ENCODE measurements at regions not wholly inside any gene's neighbourhood (a gene's known extent, or its start where the extent isn't known, plus 50 kb on each side); places are given as distances from the start of the nearest gene placed in this dataset.

DNA sequence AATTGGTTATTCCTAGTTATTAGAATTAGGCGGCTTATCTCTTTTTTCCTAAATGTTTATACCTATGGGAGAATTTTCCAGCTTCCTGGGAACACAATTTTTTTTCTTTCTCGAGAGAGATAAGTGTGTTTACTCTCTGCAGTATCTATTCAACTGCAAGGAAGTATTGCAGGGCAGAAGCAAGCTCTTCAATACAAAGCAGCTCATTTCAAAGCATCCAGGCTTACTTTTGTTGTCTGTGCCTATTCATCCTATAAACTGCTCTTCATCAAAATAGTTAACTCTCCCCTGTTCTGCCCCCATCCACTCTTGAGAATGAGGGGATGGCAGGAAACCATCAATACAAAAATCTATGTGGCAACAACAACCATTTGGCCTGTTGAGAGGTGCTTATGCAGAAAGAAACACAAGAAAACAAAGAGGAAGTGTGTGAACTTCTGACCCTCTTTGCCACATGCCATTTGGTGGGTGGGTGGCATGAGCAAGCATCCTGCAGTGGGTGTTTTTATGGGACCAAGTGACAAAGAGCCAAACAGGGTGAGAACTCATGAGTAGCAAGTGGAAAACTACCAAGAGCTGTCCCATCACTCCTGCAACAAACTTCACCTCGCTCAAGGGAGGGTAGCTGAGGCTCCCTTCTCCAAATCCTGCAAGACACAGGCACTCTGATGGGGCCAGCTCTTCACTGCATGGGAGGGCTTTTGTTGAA lies 50.6 kb upstream of the MRPS6 start:
- TF ChIP-seq, protein P1, sequence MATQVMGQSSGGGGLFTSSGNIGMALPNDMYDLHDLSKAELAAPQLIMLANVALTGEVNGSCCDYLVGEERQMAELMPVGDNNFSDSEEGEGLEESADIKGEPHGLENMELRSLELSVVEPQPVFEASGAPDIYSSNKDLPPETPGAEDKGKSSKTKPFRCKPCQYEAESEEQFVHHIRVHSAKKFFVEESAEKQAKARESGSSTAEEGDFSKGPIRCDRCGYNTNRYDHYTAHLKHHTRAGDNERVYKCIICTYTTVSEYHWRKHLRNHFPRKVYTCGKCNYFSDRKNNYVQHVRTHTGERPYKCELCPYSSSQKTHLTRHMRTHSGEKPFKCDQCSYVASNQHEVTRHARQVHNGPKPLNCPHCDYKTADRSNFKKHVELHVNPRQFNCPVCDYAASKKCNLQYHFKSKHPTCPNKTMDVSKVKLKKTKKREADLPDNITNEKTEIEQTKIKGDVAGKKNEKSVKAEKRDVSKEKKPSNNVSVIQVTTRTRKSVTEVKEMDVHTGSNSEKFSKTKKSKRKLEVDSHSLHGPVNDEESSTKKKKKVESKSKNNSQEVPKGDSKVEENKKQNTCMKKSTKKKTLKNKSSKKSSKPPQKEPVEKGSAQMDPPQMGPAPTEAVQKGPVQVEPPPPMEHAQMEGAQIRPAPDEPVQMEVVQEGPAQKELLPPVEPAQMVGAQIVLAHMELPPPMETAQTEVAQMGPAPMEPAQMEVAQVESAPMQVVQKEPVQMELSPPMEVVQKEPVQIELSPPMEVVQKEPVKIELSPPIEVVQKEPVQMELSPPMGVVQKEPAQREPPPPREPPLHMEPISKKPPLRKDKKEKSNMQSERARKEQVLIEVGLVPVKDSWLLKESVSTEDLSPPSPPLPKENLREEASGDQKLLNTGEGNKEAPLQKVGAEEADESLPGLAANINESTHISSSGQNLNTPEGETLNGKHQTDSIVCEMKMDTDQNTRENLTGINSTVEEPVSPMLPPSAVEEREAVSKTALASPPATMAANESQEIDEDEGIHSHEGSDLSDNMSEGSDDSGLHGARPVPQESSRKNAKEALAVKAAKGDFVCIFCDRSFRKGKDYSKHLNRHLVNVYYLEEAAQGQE (IDR thresholded peaks at IDR 0.05; ENCODE audit: low read depth): no peak
- TF ChIP-seq EP300 (IDR thresholded peaks at IDR 0.05; ENCODE audit: borderline replicate concordance) (no peak), FOXM1 (IDR thresholded peaks at IDR 0.05; ENCODE audit: borderline replicate concordance, low read depth) (no peak), ZBTB7A (IDR thresholded peaks at IDR 0.05; ENCODE audit: low read depth) (no peak), RAD21 (IDR thresholded peaks at IDR 0.05; ENCODE audit: low read depth) (no peak), TAF1 (IDR thresholded peaks at IDR 0.05; ENCODE audit: low read depth) (no peak), TEAD4 (IDR thresholded peaks at IDR 0.05) (no peak), YY1 (IDR thresholded peaks at IDR 0.05; ENCODE audit: low read depth) (no peak), CREB1 (IDR thresholded peaks at IDR 0.05; ENCODE audit: low read depth) (no peak), EGR1 (IDR thresholded peaks at IDR 0.05) (no peak), TCF12 (IDR thresholded peaks at IDR 0.05; ENCODE audit: low read depth) (no peak), NFIC (IDR thresholded peaks at IDR 0.05) (no peak), CEBPB (IDR thresholded peaks at IDR 0.05) (no peak)
- TF ChIP-seq, protein P2, sequence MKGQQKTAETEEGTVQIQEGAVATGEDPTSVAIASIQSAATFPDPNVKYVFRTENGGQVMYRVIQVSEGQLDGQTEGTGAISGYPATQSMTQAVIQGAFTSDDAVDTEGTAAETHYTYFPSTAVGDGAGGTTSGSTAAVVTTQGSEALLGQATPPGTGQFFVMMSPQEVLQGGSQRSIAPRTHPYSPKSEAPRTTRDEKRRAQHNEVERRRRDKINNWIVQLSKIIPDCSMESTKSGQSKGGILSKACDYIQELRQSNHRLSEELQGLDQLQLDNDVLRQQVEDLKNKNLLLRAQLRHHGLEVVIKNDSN (IDR thresholded peaks at IDR 0.05): no peak
- TF ChIP-seq, protein P3, sequence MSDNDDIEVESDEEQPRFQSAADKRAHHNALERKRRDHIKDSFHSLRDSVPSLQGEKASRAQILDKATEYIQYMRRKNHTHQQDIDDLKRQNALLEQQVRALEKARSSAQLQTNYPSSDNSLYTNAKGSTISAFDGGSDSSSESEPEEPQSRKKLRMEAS (IDR thresholded peaks at IDR 0.05): no peak

DNA sequence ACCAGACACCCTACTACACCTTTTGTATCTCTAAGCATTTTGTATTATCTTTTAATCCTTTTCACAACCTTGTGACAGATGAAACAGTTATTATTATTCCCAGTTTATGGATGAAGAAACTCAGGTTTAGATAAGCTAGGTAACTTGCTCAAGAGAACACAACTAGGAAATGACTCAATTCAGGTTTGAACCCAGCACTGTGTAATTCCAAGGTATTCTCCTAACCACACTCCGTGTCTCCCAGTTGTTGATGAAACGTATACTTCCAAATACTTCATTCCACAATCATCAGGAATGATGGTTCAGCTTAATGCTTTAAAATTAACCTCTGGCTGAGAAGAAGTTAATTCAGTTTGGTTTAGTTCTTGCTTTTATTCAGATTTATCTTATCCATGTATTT lies 51.7 kb upstream of the MRPS6 start:
- TF ChIP-seq RAD21 (IDR thresholded peaks at IDR 0.05; ENCODE audit: low read depth) (no peak), TEAD4 (IDR thresholded peaks at IDR 0.05) (no peak), CEBPB (IDR thresholded peaks at IDR 0.05) (no peak), ZBTB7A (IDR thresholded peaks at IDR 0.05; ENCODE audit: low read depth) (no peak), EGR1 (IDR thresholded peaks at IDR 0.05) (no peak)
- TF ChIP-seq, protein P2 (IDR thresholded peaks at IDR 0.05): no peak

DNA sequence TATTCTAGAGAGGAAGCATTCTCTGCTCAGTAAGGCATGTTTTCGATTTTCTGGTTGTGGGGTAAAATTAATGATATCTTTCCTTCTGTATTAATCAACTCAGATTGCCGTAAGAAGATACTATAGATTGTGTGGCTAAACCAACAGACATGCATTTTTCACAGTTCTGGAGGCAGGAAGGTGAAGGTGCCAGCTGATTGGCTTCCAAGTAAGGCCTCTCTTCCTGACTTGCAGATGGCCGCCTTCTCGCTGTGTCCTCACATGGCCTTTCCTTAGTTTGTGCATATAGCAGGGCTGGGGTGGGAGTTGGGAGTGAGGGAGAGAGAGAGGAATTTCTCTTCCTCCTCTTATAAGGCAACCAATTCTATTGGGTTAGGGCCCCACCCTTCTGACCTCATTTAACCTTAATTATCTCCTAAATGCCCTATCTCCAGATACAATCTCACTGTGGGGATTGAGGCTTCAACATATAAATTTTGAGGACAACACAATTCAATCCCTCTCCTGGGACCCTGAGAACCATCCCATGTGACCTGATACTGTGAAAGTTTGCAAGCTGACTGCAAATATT lies 52.3 kb upstream of the MRPS6 start:
- TF ChIP-seq EGR1 (IDR thresholded peaks at IDR 0.05): no peak
- TF ChIP-seq CEBPB (IDR thresholded peaks at IDR 0.05): no peak
- no peak for TF ChIP-seq YY1 (IDR thresholded peaks at IDR 0.05; ENCODE audit: low read depth)
- TF ChIP-seq, protein P3 (IDR thresholded peaks at IDR 0.05): no peak
- TF ChIP-seq TCF12 (IDR thresholded peaks at IDR 0.05; ENCODE audit: low read depth): no peak
- TF ChIP-seq TAF1 (IDR thresholded peaks at IDR 0.05; ENCODE audit: low read depth): no peak
- TF ChIP-seq NFIC (IDR thresholded peaks at IDR 0.05): no peak
- no peak for TF ChIP-seq RAD21 (IDR thresholded peaks at IDR 0.05; ENCODE audit: low read depth)
- TF ChIP-seq, protein P1 (IDR thresholded peaks at IDR 0.05; ENCODE audit: low read depth): no peak
- no peak for TF ChIP-seq CREB1 (IDR thresholded peaks at IDR 0.05; ENCODE audit: low read depth)
- TF ChIP-seq ZBTB7A (IDR thresholded peaks at IDR 0.05; ENCODE audit: low read depth): no peak

DNA sequence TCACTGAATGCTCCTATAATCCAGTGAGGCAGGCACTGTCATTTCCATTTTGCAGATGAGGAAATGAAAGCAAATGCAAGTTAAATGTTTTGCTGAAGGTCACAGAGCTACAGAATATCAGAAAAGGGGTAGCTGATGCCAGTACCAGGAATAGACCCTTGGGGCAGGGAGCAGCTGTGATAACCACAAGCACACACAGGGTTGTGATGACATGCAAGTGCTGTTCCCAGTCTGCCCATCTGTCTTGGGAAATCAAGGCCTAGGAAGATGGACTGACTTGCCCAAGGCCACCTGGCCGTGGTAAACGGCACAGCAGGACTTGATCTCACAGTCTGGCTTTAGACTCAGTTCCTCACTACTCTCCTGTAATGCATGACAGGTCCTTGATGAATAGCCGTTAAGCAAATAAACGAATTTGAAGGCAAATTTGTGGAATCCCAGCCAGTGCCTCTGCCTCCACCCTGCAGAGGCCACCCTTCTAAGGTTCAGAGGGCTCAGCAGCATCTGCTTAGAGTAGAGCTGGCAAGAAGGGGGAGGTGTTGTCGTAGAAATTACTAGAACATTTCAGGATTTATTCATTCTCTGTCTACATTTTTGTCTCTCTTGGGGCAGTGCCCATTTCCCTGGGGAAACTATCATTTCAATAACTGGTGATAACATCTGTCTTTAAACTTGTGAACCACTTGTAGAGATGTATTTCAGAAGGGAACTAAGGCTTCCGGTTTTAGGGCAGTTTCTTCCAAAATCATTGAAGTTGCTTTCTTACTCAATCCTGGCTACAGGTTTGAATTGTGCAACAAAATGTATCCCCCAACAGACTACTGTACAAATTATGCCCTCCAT lies 53.2 kb upstream of the MRPS6 start:
- TF ChIP-seq TEAD4 (IDR thresholded peaks at IDR 0.05): no peak
- TF ChIP-seq, protein P2 (IDR thresholded peaks at IDR 0.05): no peak
- TF ChIP-seq, protein P3 (IDR thresholded peaks at IDR 0.05): no peak
- no peak for TF ChIP-seq CEBPB (IDR thresholded peaks at IDR 0.05)
- TF ChIP-seq, protein P1 (IDR thresholded peaks at IDR 0.05; ENCODE audit: low read depth): no peak
- no peak for TF ChIP-seq EP300 (IDR thresholded peaks at IDR 0.05; ENCODE audit: borderline replicate concordance)
